HFF-Myc (cell line): ENCODE measurements at regions not wholly inside any gene's neighbourhood (a gene's known extent, or its start where the extent isn't known, plus 50 kb on each side); places are given as distances from the start of the nearest gene placed in this dataset.

ENCODE experiments used
- DNase-seq: peaks from one replicate; pipeline ENCODE4 v3.0.0-alpha.2; 2011; ENCODE audit warnings: low read depth; ENCODE audit errors: extremely low read depth
- H3K4me3 ChIP-seq: replicated peaks from 2 replicates; pipeline ENCODE4 v1.5.1; 2011; ENCODE audit warnings: low read depth, mild to moderate bottlenecking, control low read depth, low read length
- TF ChIP-seq, protein P1 (sequence below): IDR thresholded peaks from 2 replicates; pipeline ENCODE4 v1.5.1; 2012; ENCODE audit warnings: mild to moderate bottlenecking, low read depth, low read length, control low read depth; ENCODE audit errors: missing control alignments

DNA sequence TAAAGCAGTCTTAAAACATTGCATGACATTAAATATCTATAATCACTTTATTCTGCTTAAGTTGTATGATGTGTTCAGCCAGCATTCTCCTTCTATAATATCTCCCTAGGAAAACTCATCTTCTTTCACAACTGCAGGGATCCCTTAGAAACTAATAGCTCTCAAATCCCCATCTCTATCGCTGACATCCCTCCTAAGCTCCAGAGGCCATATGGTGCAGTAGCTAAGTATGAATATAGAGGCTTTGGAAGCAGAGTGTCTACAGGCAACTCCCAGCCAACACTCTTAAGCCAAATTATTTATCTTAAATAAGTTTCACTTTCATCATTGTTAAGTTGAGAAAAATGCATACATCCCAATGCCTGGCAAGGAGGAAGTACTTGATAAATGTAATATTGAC, 349.5 kb upstream of the MIR17HG start:
- no peak for DNase-seq
- H3K4me3 ChIP-seq = no peak overlapping the region

DNA sequence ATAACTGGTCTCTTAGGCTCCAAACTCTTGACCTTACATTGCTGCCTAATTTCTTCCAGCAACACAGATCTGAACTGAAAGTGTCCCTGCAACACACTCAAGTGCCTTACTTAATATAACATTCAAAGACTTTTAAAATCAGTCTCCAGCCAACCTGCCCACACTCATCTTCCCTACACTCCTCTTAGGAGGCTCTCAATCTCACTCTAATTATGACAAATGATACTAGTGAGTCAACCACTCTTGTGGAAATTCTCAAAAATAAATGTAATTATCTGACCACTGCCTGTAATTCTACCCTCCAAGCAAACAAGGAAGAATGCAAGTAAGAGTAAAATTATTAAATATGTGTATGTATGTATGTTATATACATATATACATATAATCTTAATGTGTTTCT, 348.1 kb upstream of the MIR17HG start:
- no peak for DNase-seq
- TF ChIP-seq, protein P1, sequence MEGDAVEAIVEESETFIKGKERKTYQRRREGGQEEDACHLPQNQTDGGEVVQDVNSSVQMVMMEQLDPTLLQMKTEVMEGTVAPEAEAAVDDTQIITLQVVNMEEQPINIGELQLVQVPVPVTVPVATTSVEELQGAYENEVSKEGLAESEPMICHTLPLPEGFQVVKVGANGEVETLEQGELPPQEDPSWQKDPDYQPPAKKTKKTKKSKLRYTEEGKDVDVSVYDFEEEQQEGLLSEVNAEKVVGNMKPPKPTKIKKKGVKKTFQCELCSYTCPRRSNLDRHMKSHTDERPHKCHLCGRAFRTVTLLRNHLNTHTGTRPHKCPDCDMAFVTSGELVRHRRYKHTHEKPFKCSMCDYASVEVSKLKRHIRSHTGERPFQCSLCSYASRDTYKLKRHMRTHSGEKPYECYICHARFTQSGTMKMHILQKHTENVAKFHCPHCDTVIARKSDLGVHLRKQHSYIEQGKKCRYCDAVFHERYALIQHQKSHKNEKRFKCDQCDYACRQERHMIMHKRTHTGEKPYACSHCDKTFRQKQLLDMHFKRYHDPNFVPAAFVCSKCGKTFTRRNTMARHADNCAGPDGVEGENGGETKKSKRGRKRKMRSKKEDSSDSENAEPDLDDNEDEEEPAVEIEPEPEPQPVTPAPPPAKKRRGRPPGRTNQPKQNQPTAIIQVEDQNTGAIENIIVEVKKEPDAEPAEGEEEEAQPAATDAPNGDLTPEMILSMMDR = no peak
- no peak overlapping the region for H3K4me3 ChIP-seq

More for the DNA sequence above, 349.5 kb upstream of the MIR17HG start:
- TF ChIP-seq, protein P1 = no peak

DNA sequence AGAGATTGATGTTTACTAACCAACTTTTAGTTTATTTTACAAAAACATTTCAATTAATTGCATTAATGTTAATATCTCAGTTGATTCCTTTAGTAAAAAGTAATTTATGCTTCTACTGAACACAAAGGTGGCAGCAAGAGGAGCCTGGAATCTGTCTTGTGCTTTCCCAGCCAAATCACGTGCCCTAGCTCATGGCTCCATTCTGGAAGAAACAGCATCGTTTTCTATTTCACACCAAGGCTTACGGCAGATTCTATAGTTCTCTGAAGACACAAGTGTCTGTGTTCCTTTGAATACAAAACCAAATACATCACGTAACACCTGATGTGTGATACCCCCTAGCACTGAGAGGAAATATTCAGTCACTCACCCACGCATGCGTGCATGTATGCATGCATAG, 346.1 kb upstream of the MIR17HG start:
- H3K4me3 ChIP-seq = no peak overlapping the region
- no peak for DNase-seq
- TF ChIP-seq, protein P1 = no peak

DNA sequence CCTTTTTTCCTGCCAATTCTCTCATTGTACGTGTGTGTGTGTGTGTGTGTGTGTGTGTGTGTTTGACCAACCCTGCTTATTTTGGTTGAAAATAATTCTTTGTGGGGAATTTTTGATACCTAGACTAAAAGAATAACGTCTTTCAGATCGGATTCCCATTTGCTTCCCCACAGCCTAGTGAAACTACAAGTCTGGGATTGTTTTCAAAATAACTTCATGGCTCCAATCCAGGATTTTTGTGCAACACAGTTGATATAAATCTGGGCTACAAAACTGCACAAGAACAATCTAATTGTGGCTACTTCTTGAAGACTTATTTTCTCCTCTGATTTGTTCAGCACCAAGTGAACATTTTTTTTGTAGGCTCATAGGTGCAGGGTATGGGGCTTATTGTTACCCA, 332.8 kb upstream of the MIR17HG start:
- DNase-seq = no peak
- TF ChIP-seq, protein P1 = no peak
- H3K4me3 ChIP-seq = no peak overlapping the region

DNA sequence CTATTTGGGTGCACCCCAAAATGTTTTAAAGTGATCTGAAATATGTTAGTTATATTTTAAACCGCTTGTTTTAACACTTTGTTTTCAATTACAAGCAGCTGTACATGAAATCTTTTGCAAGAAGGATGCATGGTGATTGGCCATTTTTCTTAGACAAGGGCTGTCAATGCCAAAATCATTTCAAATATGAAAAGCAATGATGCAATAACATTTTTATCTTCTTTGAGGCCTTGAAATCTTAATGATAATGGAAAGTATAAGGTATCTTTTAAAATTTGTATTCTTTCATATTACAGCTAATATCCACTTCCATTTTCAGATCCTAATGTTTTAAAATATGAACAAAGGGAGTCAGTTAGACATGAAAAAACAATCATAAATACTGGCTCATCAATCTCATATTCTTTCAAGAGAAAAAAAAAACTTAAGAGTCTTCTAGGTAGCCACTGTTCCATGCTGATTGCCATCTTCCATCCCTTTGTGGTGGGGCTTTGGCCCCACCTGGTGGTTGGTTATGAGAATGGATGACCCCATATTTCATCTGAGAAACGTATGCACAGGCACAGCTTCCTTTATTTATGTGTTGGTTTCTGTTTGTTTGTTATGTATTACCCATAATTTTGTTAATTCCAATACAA, 330.3 kb upstream of the MIR17HG start:
- DNase-seq = peak; percentile 0
- H3K4me3 ChIP-seq = no peak overlapping the region
- TF ChIP-seq, protein P1 = peak; percentile 68

DNA sequence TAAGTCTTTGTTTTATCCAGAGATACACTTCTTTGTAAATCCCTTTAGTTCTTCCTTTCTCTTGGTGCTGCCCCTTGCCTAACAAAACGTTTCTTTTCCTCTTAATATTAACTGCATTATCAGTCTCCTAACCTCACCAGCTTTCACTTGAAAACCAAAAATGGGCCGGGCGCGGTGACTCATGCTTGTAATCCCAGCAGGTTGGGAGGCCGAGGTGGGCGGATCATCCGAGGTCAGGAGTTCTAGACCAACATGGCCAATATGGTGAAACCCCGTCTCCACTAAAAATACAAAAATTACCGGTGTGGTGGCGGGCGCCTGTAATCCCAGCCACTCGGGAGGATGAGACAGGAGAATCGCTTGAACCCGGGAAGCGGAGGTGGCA, 329.8 kb upstream of the MIR17HG start:
- H3K4me3 ChIP-seq = no peak overlapping the region
- TF ChIP-seq, protein P1 = no peak
- DNase-seq = no peak

DNA sequence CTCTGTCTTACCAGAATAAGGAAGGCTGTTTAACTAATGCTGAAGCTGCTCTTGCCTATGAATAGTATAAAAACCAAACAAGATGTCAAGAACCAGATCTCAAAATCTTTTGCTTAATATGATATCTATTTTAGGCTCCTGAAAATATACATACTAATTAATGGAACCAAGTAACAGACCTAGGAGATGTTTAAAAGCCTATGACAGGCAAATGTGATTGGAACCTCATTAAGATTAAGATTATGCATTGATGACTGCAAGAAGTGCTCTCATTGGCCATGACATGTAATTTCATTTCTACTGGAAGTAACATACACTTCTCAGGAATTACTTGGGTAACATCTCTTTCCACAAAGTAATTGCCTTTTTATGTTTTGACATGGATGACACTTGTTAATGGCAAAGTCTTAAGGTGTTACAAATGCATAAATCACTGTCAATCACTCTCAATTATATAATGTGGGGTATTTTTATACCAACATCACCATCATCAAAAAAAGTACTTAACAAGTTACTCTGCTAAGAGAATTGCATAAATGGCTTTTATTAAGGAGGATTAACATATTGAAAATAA, 326.9 kb upstream of the MIR17HG start:
- no peak for DNase-seq
- TF ChIP-seq, protein P1 = no peak
- no peak overlapping the region for H3K4me3 ChIP-seq
